GM23338 (cell line): ENCODE measurements at regions not wholly inside any gene's neighbourhood (a gene's known extent, or its start where the extent isn't known, plus 50 kb on each side); places are given as distances from the start of the nearest gene placed in this dataset.

Source experiments
- CREB1 ChIP-seq: fragments of 250-450 bp; sonication (Bioruptor Pico); IDR thresholded peaks from 2 replicates; pipeline ENCODE4 v1.5.0; 2020; ENCODE audit warnings: low read depth, mild to moderate bottlenecking, moderate library complexity
- EZH2 ChIP-seq: fragments of 200-600 bp; sonication (generic); IDR thresholded peaks from one replicate; pipeline ENCODE4 v1.8.0; 2017; ENCODE audit warnings: antibody characterized with exemption, mild to moderate bottlenecking, low read depth; ENCODE audit not compliant: unreplicated experiment
- EZH2phosphoT487 ChIP-seq: fragments of 200-600 bp; sonication (generic); IDR thresholded peaks from one replicate; pipeline ENCODE4 v1.8.1; 2018; ENCODE audit warnings: antibody characterized with exemption; ENCODE audit not compliant: unreplicated experiment
- JUNB ChIP-seq: IDR thresholded peaks from one replicate; pipeline ENCODE4 v1.6.1; 2016; ENCODE audit warnings: antibody characterized with exemption; ENCODE audit not compliant: unreplicated experiment
- POLR2AphosphoS5 ChIP-seq: IDR thresholded peaks from 2 replicates; pipeline ENCODE4 v1.6.1; 2016; ENCODE audit warnings: antibody characterized with exemption, low read depth
- STAT1 ChIP-seq: IDR thresholded peaks from one replicate; pipeline ENCODE4 v1.6.1; 2016; ENCODE audit warnings: antibody characterized with exemption; ENCODE audit not compliant: unreplicated experiment
- ZNF331 ChIP-seq: fragments of 250-450 bp; sonication (Bioruptor Pico); IDR thresholded peaks from 2 replicates; pipeline ENCODE4 v1.5.0; 2020; ENCODE audit warnings: low read depth, mild to moderate bottlenecking, moderate library complexity
- TF ChIP-seq, protein P1 (sequence below), 2 experiments: fragments of 200-600 bp in 1 of 2; sonication (generic) in 1 of 2; conservative IDR thresholded peaks; 2 replicates each; pipeline versions ENCODE4 v1.5.1 to v1.6.1; 2016 to 2017; ENCODE audit warnings: antibody characterized with exemption in 2 of 2, low read depth in 2 of 2, mild to moderate bottlenecking in 2 of 2, moderate library complexity in 1 of 2
- TF ChIP-seq, protein P2 (sequence below): IDR thresholded peaks from one replicate; pipeline ENCODE4 v1.6.1; 2018; ENCODE audit warnings: antibody characterized with exemption; ENCODE audit not compliant: unreplicated experiment

- TF ChIP-seq, protein P1, sequence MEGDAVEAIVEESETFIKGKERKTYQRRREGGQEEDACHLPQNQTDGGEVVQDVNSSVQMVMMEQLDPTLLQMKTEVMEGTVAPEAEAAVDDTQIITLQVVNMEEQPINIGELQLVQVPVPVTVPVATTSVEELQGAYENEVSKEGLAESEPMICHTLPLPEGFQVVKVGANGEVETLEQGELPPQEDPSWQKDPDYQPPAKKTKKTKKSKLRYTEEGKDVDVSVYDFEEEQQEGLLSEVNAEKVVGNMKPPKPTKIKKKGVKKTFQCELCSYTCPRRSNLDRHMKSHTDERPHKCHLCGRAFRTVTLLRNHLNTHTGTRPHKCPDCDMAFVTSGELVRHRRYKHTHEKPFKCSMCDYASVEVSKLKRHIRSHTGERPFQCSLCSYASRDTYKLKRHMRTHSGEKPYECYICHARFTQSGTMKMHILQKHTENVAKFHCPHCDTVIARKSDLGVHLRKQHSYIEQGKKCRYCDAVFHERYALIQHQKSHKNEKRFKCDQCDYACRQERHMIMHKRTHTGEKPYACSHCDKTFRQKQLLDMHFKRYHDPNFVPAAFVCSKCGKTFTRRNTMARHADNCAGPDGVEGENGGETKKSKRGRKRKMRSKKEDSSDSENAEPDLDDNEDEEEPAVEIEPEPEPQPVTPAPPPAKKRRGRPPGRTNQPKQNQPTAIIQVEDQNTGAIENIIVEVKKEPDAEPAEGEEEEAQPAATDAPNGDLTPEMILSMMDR (conservative IDR thresholded peaks at IDR 0.05; ENCODE audit: low read depth in 2 of 2) = no peak
- TF ChIP-seq POLR2AphosphoS5 = no peak
- no peak for TF ChIP-seq ZNF331 (CRISPR knock-in tag)
- no peak for TF ChIP-seq EZH2
- TF ChIP-seq EZH2phosphoT487 = no peak
- TF ChIP-seq, protein P2, sequence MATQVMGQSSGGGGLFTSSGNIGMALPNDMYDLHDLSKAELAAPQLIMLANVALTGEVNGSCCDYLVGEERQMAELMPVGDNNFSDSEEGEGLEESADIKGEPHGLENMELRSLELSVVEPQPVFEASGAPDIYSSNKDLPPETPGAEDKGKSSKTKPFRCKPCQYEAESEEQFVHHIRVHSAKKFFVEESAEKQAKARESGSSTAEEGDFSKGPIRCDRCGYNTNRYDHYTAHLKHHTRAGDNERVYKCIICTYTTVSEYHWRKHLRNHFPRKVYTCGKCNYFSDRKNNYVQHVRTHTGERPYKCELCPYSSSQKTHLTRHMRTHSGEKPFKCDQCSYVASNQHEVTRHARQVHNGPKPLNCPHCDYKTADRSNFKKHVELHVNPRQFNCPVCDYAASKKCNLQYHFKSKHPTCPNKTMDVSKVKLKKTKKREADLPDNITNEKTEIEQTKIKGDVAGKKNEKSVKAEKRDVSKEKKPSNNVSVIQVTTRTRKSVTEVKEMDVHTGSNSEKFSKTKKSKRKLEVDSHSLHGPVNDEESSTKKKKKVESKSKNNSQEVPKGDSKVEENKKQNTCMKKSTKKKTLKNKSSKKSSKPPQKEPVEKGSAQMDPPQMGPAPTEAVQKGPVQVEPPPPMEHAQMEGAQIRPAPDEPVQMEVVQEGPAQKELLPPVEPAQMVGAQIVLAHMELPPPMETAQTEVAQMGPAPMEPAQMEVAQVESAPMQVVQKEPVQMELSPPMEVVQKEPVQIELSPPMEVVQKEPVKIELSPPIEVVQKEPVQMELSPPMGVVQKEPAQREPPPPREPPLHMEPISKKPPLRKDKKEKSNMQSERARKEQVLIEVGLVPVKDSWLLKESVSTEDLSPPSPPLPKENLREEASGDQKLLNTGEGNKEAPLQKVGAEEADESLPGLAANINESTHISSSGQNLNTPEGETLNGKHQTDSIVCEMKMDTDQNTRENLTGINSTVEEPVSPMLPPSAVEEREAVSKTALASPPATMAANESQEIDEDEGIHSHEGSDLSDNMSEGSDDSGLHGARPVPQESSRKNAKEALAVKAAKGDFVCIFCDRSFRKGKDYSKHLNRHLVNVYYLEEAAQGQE = no peak
- no peak for TF ChIP-seq JUNB
- TF ChIP-seq CREB1 (CRISPR knock-in tag) = no peak
- no peak for TF ChIP-seq STAT1
Measured at GRCh38 chr7:131076032-131076431, 251.6 kb upstream of the MKLN1 start.
